IMR-90 (cell line): ENCODE measurements at regions not wholly inside any gene's neighbourhood (a gene's known extent, or its start where the extent isn't known, plus 50 kb on each side); places are given as distances from the start of the nearest gene placed in this dataset.

Experiments used
- ATAC-seq: fragments of 200-7000 bp; cut with Tn5 transposase; 2 replicates; pipeline ENCODE4 v1.9.1; 2020; ENCODE audit warnings: low read depth, mild to moderate bottlenecking, moderate library complexity
- BruUV-seq: library from RNA; stranded (reverse); fragments of 400-500 nt; replicated peaks from 2 replicates; lab custom pipeline; 2021; lab: Mats Ljungman, UMichigan
- CTCF ChIA-PET: fragments of 300-600 bp; formaldehyde crosslinking; extraction: SDS; loops from one replicate; lab custom pipeline; 2021; ENCODE audit warnings: antibody characterized with exemption; lab: Yijun Ruan, JAX
- POLR2A ChIA-PET: fragments of 300-600 bp; sonication (Branson Sonifier 250); formaldehyde crosslinking; loops from one replicate; lab custom pipeline; 2022; ENCODE audit warnings: antibody characterized with exemption; ENCODE audit not compliant: unreplicated experiment; lab: Charles Lee
- DNase-seq: peaks from one replicate; pipeline ENCODE4 v3.0.0; 2013
- H2AFZ ChIP-seq: replicated peaks from 2 replicates; pipeline ENCODE3; 2013; ENCODE audit warnings: low read length, mild to moderate bottlenecking; ENCODE audit not compliant: poor library complexity
- H2AK5ac ChIP-seq: 2 replicates; pipeline ENCODE4 v1.6.1; 2013; ENCODE audit warnings: low read depth, low read length, inconsistent platforms
- H2AK9ac ChIP-seq: replicated peaks from 2 replicates; pipeline ENCODE3; 2013; ENCODE audit warnings: mild to moderate bottlenecking, low read depth, low read length, moderate library complexity; ENCODE audit not compliant: poor library complexity
- H2BK120ac ChIP-seq: 2 replicates; pipeline ENCODE4 v1.6.1; 2013; ENCODE audit warnings: low read depth, low read length, inconsistent platforms
- H2BK15ac ChIP-seq: 3 replicates; pipeline ENCODE4 v1.6.1; 2013; ENCODE audit warnings: low read depth, low read length, inconsistent platforms
- H2BK20ac ChIP-seq: 2 replicates; pipeline ENCODE4 v1.6.1; 2013; ENCODE audit warnings: low read depth, mild to moderate bottlenecking, inconsistent platforms, low read length, moderate library complexity
- H2BK5ac ChIP-seq: 2 replicates; pipeline ENCODE4 v1.6.1; 2013; ENCODE audit warnings: mild to moderate bottlenecking, low read depth, low read length, inconsistent platforms; ENCODE audit not compliant: poor library complexity, severe bottlenecking
- H3K14ac ChIP-seq: replicated peaks from 2 replicates; pipeline ENCODE4 v1.6.1; 2013; ENCODE audit warnings: low read depth, low read length, inconsistent platforms
- H3K18ac ChIP-seq: 2 replicates; pipeline ENCODE4 v1.6.1; 2013; ENCODE audit warnings: low read depth, low read length, control low read depth
- H3K23ac ChIP-seq: 2 replicates; pipeline ENCODE4 v1.6.1; 2013; ENCODE audit warnings: low read depth, low read length, inconsistent platforms
- H3K27ac ChIP-seq: 2 replicates; pipeline ENCODE4 v1.5.1; 2013; ENCODE audit warnings: mild to moderate bottlenecking, control low read depth, low read length; ENCODE audit not compliant: insufficient read depth
- H3K27me3 ChIP-seq: 2 replicates; pipeline ENCODE4 v1.6.1; 2013; ENCODE audit warnings: low read length; ENCODE audit not compliant: control insufficient read depth, insufficient read depth
- H3K36me3 ChIP-seq: 2 replicates; pipeline ENCODE4 v1.6.1; 2013; ENCODE audit warnings: low read length, mixed read lengths; ENCODE audit not compliant: control insufficient read depth, insufficient read depth
- H3K4ac ChIP-seq: 2 replicates; pipeline ENCODE4 v1.6.1; 2013; ENCODE audit warnings: low read depth, low read length, inconsistent platforms
- H3K4me1 ChIP-seq: 2 replicates; pipeline ENCODE4 v1.6.1; 2013; ENCODE audit warnings: low read length, mixed read lengths; ENCODE audit not compliant: control insufficient read depth, insufficient read depth
- H3K4me2 ChIP-seq: 2 replicates; pipeline ENCODE4 v1.6.1; 2013; ENCODE audit warnings: low read depth, mild to moderate bottlenecking, control low read depth, low read length, moderate library complexity
- H3K4me3 ChIP-seq: 2 replicates; pipeline ENCODE4 v1.5.1; 2013; ENCODE audit warnings: low read depth, mild to moderate bottlenecking, control low read depth, low read length, moderate library complexity; ENCODE audit not compliant: insufficient read depth
- H3K56ac ChIP-seq: 2 replicates; pipeline ENCODE4 v1.6.1; 2013; ENCODE audit warnings: low read length, inconsistent platforms; ENCODE audit not compliant: insufficient read depth; ENCODE audit errors: extremely low read depth
- H3K79me1 ChIP-seq, 2 experiments: 2 replicates each; pipeline ENCODE4 v1.6.1; 2013; ENCODE audit warnings: low read length in 2 of 2, inconsistent platforms in 1 of 2, low read depth in 1 of 2
- H3K9ac ChIP-seq: 2 replicates; pipeline ENCODE4 v1.6.1; 2013; ENCODE audit warnings: low read depth, low read length, control low read depth
- H3K9me1 ChIP-seq: 2 replicates; pipeline ENCODE4 v1.6.1; 2013; ENCODE audit warnings: low read length, inconsistent platforms; ENCODE audit not compliant: insufficient read depth
- H3K9me3 ChIP-seq: 2 replicates; pipeline ENCODE4 v1.6.1; 2013; ENCODE audit warnings: low read length; ENCODE audit not compliant: control insufficient read depth, insufficient read depth
- H4K20me1 ChIP-seq: 2 replicates; pipeline ENCODE4 v1.6.1; 2013; ENCODE audit warnings: low read length, inconsistent platforms; ENCODE audit not compliant: insufficient read depth
- H4K5ac ChIP-seq: 2 replicates; pipeline ENCODE4 v1.6.1; 2013; ENCODE audit warnings: mild to moderate bottlenecking, low read depth, low read length, control low read depth
- H4K8ac ChIP-seq, 2 experiments: 2 replicates each; pipeline ENCODE4 v1.6.1; 2013; ENCODE audit warnings: low read depth in 2 of 2, low read length in 2 of 2, control low read depth in 1 of 2, inconsistent platforms in 1 of 2
- H4K91ac ChIP-seq: 2 replicates; pipeline ENCODE4 v1.6.1; 2013; ENCODE audit warnings: low read depth, low read length, inconsistent platforms; ENCODE audit not compliant: insufficient read depth
- BHLHE40 ChIP-seq: fragments of 150-350 bp; IDR thresholded peaks from 2 replicates; pipeline ENCODE4 v1.6.1; 2016; ENCODE audit warnings: mild to moderate bottlenecking, low read depth, low read length
- CEBPB ChIP-seq: IDR thresholded peaks from 2 replicates; pipeline ENCODE4 v1.6.1; 2012; ENCODE audit warnings: low read depth, low read length, improper control_type of control experiment
- CHD1 ChIP-seq: IDR thresholded peaks from 2 replicates; pipeline ENCODE4 v1.6.1; 2012; ENCODE audit warnings: low read depth, low read length, improper control_type of control experiment
- CTCF ChIP-seq: conservative IDR thresholded peaks from 2 replicates; pipeline ENCODE4 v1.5.1; 2012; ENCODE audit warnings: mild to moderate bottlenecking, low read depth, low read length, improper control_type of control experiment
- ELK1 ChIP-seq: fragments of 150-350 bp; IDR thresholded peaks from 2 replicates; pipeline ENCODE4 v1.6.1; 2016; ENCODE audit warnings: low read depth, mild to moderate bottlenecking, low read length, moderate library complexity, borderline replicate concordance
- FOS ChIP-seq: fragments of 150-350 bp; IDR thresholded peaks from 2 replicates; pipeline ENCODE4 v1.6.1; 2016; ENCODE audit warnings: low read depth, low read length
- MAFK ChIP-seq: IDR thresholded peaks from 2 replicates; pipeline ENCODE4 v1.6.1; 2012; ENCODE audit warnings: low read depth, low read length, improper control_type of control experiment
- MAZ ChIP-seq: IDR thresholded peaks from 2 replicates; pipeline ENCODE4 v1.6.1; 2012; ENCODE audit warnings: low read depth, mild to moderate bottlenecking, low read length, improper control_type of control experiment, moderate library complexity, borderline replicate concordance
- MXI1 ChIP-seq: IDR thresholded peaks from 2 replicates; pipeline ENCODE4 v1.6.1; 2012; ENCODE audit warnings: low read depth, mild to moderate bottlenecking, low read length, moderate library complexity, borderline replicate concordance
- NFE2L2 ChIP-seq: fragments of 150-350 bp; IDR thresholded peaks from 2 replicates; pipeline ENCODE4 v1.6.1; 2016; ENCODE audit warnings: low read depth, mild to moderate bottlenecking, low read length
- POLR2A ChIP-seq: IDR thresholded peaks from 2 replicates; pipeline ENCODE4 v1.6.1; 2012; ENCODE audit warnings: mild to moderate bottlenecking, low read depth, low read length
- RAD21 ChIP-seq: IDR thresholded peaks from 2 replicates; pipeline ENCODE4 v1.6.1; 2012; ENCODE audit warnings: low read length, improper control_type of control experiment
- RCOR1 ChIP-seq: IDR thresholded peaks from 2 replicates; pipeline ENCODE4 v1.6.1; 2012; ENCODE audit warnings: mild to moderate bottlenecking, low read length, improper control_type of control experiment; ENCODE audit not compliant: insufficient replicate concordance
- RFX5 ChIP-seq: IDR thresholded peaks from 2 replicates; pipeline ENCODE4 v1.8.0; 2012; ENCODE audit warnings: low read depth, mild to moderate bottlenecking, low read length, moderate library complexity
- SMC3 ChIP-seq: fragments of 150-350 bp; IDR thresholded peaks from 2 replicates; pipeline ENCODE4 v1.6.1; 2016; ENCODE audit warnings: low read depth, mild to moderate bottlenecking, antibody characterized with exemption, low read length, moderate library complexity
- USF2 ChIP-seq: fragments of 150-350 bp; IDR thresholded peaks from 2 replicates; pipeline ENCODE4 v1.6.1; 2017; ENCODE audit warnings: mild to moderate bottlenecking, antibody characterized with exemption, low read length, low read depth
- WGBS, 2 experiments: methylation state at CpG; one replicate each; pipeline versions ENCODE4 v1.1.5 to v1.1.7; 2013; ENCODE audit warnings: missing lambda C conversion rate in 2 of 2; ENCODE audit not compliant: insufficient read length in 1 of 2; ENCODE audit errors: extremely low coverage in 2 of 2; 5-methylcytosine and 5-hydroxymethylcytosine counted together
- dilution Hi-C: fragments of 300-500 bp; cut with HindIII; formaldehyde crosslinking; loops from one replicate; pipeline ENCODE4 v1.14.3; 2018; ENCODE audit warnings: low sequenced_read_pairs; ENCODE audit not compliant: unreplicated experiment
- in situ Hi-C: fragments of 300-500 bp; cut with MboI; formaldehyde crosslinking; loops from 3 replicates; pipeline ENCODE4 v1.14.3; 2019; ENCODE audit warnings: low sequenced_read_pairs, inconsistent platforms, mixed read lengths
- intact Hi-C: fragments of 100-400 bp; cut with micrococcal nuclease; formaldehyde crosslinking; loops from 2 replicates; pipeline ENCODE4 v1.10.0; 2022

- TF ChIP-seq MXI1 (no peak), CTCF (no peak), USF2 (no peak), CEBPB (no peak), ELK1 (no peak), MAZ (no peak), RCOR1 (no peak), MAFK (no peak), NFE2L2 (no peak), POLR2A (no peak), RAD21 (no peak), CHD1 (no peak), SMC3 (no peak), BHLHE40 (no peak), FOS (no peak), RFX5 (no peak)
- Histone ChIP-seq H3K4me2 (no peak overlapping the region), H3K9me1 (no peaks in the 10 kb centered on the region), H2BK5ac (no peak overlapping the region), H4K91ac (no peak overlapping the region), H3K79me1 (no peaks in the 10 kb centered on the region), H2BK120ac (no peak overlapping the region), H3K9ac (no peak overlapping the region), H2BK20ac (no peak overlapping the region), H2AK9ac (no peak overlapping the region), H3K36me3 (no peaks in the 10 kb centered on the region), H2AFZ (no peak overlapping the region), H4K5ac (no peak overlapping the region), H4K8ac (no peak overlapping the region), H3K23ac (no peak overlapping the region), H3K4me1 (no peaks in the 10 kb centered on the region), H3K27ac (no peak overlapping the region), H3K56ac (no peak overlapping the region), H3K18ac (no peak overlapping the region), H3K4me3 (no peak overlapping the region), H3K14ac (no peak overlapping the region), H3K27me3 (peaks cover 27% of the 10 kb centered on the region), H3K4ac (no peak overlapping the region), H2BK15ac (no peak overlapping the region), H2AK5ac (no peak overlapping the region), H3K9me3 (no peaks in the 10 kb centered on the region; the same call in 1 of the 2 replicates), H4K20me1 (no peaks in the 10 kb centered on the region)
- dilution Hi-C loops = no loop called here
- in situ Hi-C loops = no loop called here
- WGBS, 2 experiments = no CpG with 5 or more reads among the region's 7 CpGs
- ATAC-seq (no peak), DNase-seq (no peak)
- ChIA-PET POLR2A (no interaction called here), CTCF (no interaction called here)
- intact Hi-C loops = no loop called here
- BruUV-seq = no TSS peak
These were observed 86.3 kb downstream of the BAMBI start for GRCh38 chr10:28763471-28764170.
